ENCODE measurements at regions not wholly inside any gene's neighbourhood (a gene's known extent, or its start where the extent isn't known, plus 50 kb on each side); places are given as distances from the start of the nearest gene placed in this dataset.
A peak's percentile ranks its signal among the peaks of the same experiment; 100 is the strongest.

- DNase-seq (ENCODE audit: low read depth, low spot score): no peak
Observed at GRCh38 chr5:74069741-74070140, 443.7 kb downstream of the ARHGEF28 start.

DNA sequence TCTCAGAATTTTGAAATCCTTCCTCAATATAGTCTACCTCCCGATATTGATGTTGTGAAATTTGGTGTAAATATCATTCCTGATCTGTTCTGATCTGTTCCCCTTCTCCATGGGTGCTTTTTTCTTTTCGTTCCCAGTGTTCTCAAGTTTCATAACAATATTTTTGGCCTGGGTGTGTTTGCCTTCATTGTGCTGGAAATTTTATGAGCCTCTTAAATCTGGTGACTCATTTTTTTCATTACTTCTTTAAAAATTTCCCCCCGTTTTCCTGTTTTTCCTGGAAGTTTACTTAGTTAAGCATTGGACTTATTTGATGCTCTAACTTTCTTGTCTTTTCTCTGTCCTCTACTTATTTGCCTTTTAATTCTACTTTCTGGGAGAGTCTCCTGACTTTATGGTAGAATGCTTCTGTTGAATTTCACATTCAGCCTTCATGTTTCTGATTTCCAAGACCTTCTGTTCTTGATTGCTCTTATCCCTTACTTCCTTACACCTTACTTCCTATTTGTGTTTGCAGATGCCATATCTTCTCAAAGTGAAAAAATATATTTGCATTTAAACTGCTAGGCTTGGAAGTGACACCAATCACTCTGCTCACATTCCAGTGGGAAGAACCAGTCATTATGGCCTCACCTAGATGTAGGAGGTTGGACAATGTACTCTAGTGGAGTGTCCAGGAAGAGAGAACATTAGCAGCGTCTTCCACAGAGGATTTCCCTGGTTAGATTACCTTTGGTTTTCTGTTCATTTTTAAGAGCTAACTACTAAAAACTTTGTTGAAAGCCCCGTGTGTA is 441.9 kb downstream of the ARHGEF28 start:
- no peak for DNase-seq (ENCODE audit: low read depth, low spot score)

GRCh38 chr5:74064911-74065310 is 438.9 kb downstream of the ARHGEF28 start:
- no peak for DNase-seq (ENCODE audit: low read depth, low spot score)

DNA sequence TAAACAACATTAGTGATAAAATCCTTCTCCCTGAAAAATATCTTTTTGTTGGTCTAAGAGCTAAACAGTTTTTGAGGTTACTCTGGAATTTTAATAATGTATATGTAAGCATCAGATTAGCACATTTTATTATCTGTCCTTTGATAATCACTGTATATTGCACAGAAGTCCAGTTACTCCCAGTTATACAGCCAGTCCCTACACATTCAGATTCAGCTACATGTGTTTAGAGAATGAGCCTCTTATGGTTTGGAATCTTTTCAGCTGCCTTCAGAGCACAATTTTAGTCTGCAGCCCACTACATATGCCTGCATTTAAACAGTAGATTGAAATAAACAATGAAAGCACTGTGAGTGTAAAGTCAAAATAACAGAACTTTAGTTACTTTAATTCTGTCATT is 438.2 kb downstream of the ARHGEF28 start:
- no peak for DNase-seq (ENCODE audit: low read depth, low spot score)

GRCh38 chr5:74063821-74064220 is 437.8 kb downstream of the ARHGEF28 start:
- no peak for DNase-seq (ENCODE audit: low read depth, low spot score)

DNA sequence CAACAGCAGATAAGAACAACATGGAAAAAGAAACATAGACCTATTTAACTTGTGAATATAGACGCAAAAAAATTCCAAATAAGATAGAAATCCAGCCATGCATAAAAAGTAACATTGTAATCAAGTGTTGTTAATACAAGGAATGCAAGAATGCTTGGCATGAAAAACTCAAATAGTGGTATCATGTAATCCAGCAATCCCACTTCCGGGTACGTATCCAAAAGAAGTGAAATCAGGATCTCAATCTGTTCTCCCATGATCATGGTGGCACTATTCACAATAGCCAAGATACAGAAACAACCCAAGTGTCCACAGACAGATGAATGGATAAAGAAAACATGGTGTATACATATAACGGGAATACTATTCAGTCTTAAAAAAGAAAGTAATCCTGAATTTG is 437.4 kb downstream of the ARHGEF28 start:
- no peak for DNase-seq (ENCODE audit: low read depth, low spot score)

GRCh38 chr5:74061292-74061691 is 435.3 kb downstream of the ARHGEF28 start:
- no peak for DNase-seq (ENCODE audit: low read depth, low spot score)

- no peak for DNase-seq (ENCODE audit: low read depth, low spot score)
Observed at GRCh38 chr5:74059706-74060105, 433.7 kb downstream of the ARHGEF28 start.

GRCh38 chr5:74056789-74057164 is 430.8 kb downstream of the ARHGEF28 start:
- no peak for DNase-seq (ENCODE audit: low read depth, low spot score)

DNA sequence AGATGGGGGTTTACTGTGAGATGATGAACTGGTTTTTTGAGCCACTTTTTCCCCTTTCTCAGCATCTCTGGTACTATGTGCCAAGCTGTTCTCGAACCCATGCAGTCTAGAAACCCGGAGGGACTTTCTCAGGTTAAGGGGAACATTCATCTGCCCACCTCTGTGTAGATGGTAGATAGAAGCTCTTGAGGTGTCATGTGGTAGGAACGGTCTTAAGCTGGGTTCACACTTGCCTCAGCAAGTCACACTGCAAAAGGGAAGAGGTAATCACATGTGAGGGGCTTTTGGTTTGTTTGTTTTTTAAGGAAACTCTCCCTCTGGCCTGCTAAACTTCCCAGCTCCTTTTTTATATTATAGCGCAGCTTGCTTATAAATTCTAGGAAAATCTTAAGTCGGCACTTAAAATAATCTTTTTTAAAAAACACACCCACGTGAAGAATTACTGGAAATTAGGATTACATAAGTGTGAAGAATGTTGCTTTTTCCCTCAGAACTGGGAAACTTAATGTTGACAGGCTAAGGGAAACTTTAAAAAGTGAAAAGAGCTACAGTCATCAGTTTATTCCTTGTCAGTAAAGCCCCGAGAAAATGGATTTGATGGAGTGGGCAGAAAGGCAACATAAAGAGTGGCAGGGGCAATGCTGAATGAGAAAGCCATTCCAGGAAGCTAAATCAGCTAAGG is 430.3 kb downstream of the ARHGEF28 start:
- DNase-seq (ENCODE audit: low read depth, low spot score): no peak

DNA sequence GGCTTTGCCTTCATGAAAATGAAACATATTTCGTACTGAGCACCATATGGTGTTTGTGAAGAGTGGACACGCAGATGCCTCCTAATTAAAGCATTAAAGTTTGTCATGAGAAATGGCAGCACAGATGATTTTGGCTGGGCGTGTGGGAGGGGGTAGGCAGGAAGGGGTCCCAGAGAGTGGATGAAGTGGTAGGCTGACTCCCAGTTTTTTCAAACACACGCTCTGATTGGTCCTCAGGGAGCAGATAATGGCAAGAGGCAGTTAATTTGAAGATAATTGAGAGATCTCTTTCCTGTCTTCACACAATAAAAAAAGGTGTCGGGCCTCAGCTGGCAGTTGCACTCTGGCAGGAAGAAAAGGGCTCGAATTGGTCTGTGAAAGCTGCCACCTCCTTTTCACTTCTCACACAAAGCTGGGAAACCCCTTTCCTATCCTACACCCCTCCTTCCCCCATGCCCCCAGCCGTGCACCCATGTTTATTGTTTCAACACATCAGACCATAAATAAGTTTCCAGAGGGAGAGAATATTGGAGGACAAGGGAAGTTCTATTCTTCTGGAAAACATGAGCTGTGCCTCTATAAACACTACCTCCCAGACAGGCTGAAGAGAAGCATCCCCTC is 429.6 kb downstream of the ARHGEF28 start:
- DNase-seq (ENCODE audit: low read depth, low spot score): no peak

GRCh38 chr5:74054641-74055421 is 428.8 kb downstream of the ARHGEF28 start:
- no peak for DNase-seq (ENCODE audit: low read depth, low spot score)

- no peak for DNase-seq (ENCODE audit: low read depth, low spot score)
Observed at GRCh38 chr5:74054139-74054538, 428.1 kb downstream of the ARHGEF28 start.

- no peak for DNase-seq (ENCODE audit: low read depth, low spot score)
Observed at GRCh38 chr5:74052441-74053221, 426.6 kb downstream of the ARHGEF28 start.

- peak; percentile 22 for DNase-seq (ENCODE audit: low read depth, low spot score)
Observed at GRCh38 chr5:74051076-74051475, 425.1 kb downstream of the ARHGEF28 start.

DNA sequence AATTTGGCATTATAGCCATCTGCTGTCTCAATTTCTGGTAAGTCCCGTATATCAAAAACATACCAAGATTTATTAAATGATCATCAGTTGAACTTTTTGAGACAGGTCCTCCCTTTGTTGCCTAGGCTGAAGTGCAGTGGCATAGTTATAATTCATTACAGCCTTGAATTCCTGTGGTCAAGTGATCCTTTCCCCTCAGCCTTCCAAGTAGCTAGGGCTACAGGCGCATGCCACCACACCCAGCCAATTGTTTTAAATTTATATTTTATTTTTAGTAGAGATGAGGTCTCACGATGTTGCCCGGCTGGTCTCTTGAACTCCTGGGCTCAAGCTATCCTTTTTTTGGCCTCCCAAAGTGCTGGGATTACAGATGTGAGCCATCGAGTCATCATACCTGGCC is 418.9 kb downstream of the ARHGEF28 start:
- no peak for DNase-seq (ENCODE audit: low read depth, low spot score)

GRCh38 chr5:74042959-74043358 is 417.0 kb downstream of the ARHGEF28 start:
- peak; percentile 12 for DNase-seq (ENCODE audit: low read depth, low spot score)

- DNase-seq (ENCODE audit: low read depth, low spot score): no peak
Observed at GRCh38 chr5:74042559-74042958, 416.6 kb downstream of the ARHGEF28 start.

- no peak for DNase-seq (ENCODE audit: low read depth, low spot score)
Observed at GRCh38 chr5:74041913-74042312, 415.9 kb downstream of the ARHGEF28 start.

- no peak for DNase-seq (ENCODE audit: low read depth, low spot score)
Observed at GRCh38 chr5:74040811-74041491, 415.0 kb downstream of the ARHGEF28 start.

Data from ELF-1 (cell line).